K562 (cell line): ENCODE measurements at regions not wholly inside any gene's neighbourhood (a gene's known extent, or its start where the extent isn't known, plus 50 kb on each side); places are given as distances from the start of the nearest gene placed in this dataset.
"Not testable (repeated sequence)": the region's sequence is repeated elsewhere in the genome, so short reads cannot be mapped to it uniquely, and the experiment has no call there.

Experiments used
- ATAC-seq: fragments of 200-7000 bp; cut with Tn5 transposase; 3 replicates; pipeline ENCODE4 v1.9.1; 2020; ENCODE audit warnings: moderate library complexity
- BruUV-seq: library from RNA; stranded (reverse); fragments of 400-500 nt; replicated peaks from 2 replicates; lab custom pipeline; 2021; lab: Mats Ljungman, UMichigan
- CTCF ChIA-PET: fragments of 300-600 bp; formaldehyde crosslinking; extraction: SDS; loops from one replicate; lab custom pipeline; 2021; ENCODE audit warnings: low intra/inter-chr PET ratio; lab: Yijun Ruan, JAX
- POLR2A ChIA-PET: fragments of 300-600, 350-650 bp; sonication (Branson Sonifier 250); formaldehyde crosslinking; extraction: SDS; loops from one replicate; lab custom pipeline; 2021; ENCODE audit warnings: antibody characterized with exemption, inconsistent platforms; lab: Yijun Ruan, JAX
- DNase-seq, 4 experiments: peaks; one replicate each; pipeline versions ENCODE4 v3.0.0 to v3.0.0-alpha.2; 2011 to 2018; ENCODE audit warnings: low spot score in 3 of 4, mixed read lengths in 3 of 4; ENCODE audit errors: extremely low read depth in 1 of 4
- FAIRE-seq: peaks from 2 replicates; lab custom pipeline; 2011; peaks lifted over from hg19 to GRCh38; lab: Jason Lieb, UNC
- H2AFZ ChIP-seq: 2 replicates; pipeline ENCODE4 v1.6.0; 2011; ENCODE audit warnings: low read depth, low read length, control low read depth, inconsistent platforms
- H3K27ac ChIP-seq: fragments of 200-600 bp; 3 replicates; pipeline ENCODE4 v1.8.0; 2011; ENCODE audit warnings: low read depth, mild to moderate bottlenecking, control low read depth, inconsistent platforms, low read length, moderate library complexity, mixed read lengths; ENCODE audit errors: extremely low read depth
- H3K27me3 ChIP-seq, 2 experiments: fragments of 300-600 bp in 1 of 2; 2 replicates in 1 of 2; 3 replicates in 1 of 2; pipeline versions ENCODE4 v1.6.0 to v1.8.0; 2011; ENCODE audit warnings: inconsistent platforms in 2 of 2, low read length in 2 of 2, mild to moderate bottlenecking in 1 of 2, mixed read lengths in 1 of 2, moderate library complexity in 1 of 2; ENCODE audit not compliant: control insufficient read depth in 2 of 2, insufficient read depth in 2 of 2
- H3K36me3 ChIP-seq: fragments of 300-600 bp; 3 replicates; pipeline ENCODE4 v1.8.0; 2011; ENCODE audit warnings: mild to moderate bottlenecking, low read length, inconsistent platforms; ENCODE audit not compliant: control insufficient read depth, insufficient read depth
- H3K4me1 ChIP-seq, 2 experiments: fragments of 200-600 bp in 1 of 2; replicated peaks in 1 of 2; 2 replicates in 1 of 2; 3 replicates in 1 of 2; pipeline versions ENCODE4 v1.5.1 to v1.8.0; 2011; ENCODE audit warnings: inconsistent platforms in 2 of 2, low read length in 2 of 2, mild to moderate bottlenecking in 1 of 2, mixed read lengths in 1 of 2, moderate library complexity in 1 of 2; ENCODE audit not compliant: control insufficient read depth in 2 of 2, insufficient read depth in 2 of 2
- H3K4me2 ChIP-seq: 2 replicates; pipeline ENCODE4 v1.6.1; 2011; ENCODE audit warnings: low read length, control low read depth, inconsistent platforms, mixed read lengths; ENCODE audit not compliant: insufficient read depth
- H3K4me3 ChIP-seq: fragments of 200-600 bp; sonication (generic), shearing (Covaris generic); 2 replicates; pipeline ENCODE4 v1.5.1; 2016; ENCODE audit warnings: control low read depth, inconsistent platforms
- H3K79me2 ChIP-seq: fragments of 200-600 bp; 3 replicates; pipeline ENCODE4 v1.8.0; 2011; ENCODE audit warnings: low read length, inconsistent platforms; ENCODE audit not compliant: control insufficient read depth, insufficient read depth
- H3K9ac ChIP-seq, 2 experiments: 2 replicates each; pipeline versions ENCODE4 v1.6.0 to v1.6.1; 2011; ENCODE audit warnings: low read depth in 2 of 2, low read length in 2 of 2, control low read depth in 1 of 2, inconsistent platforms in 1 of 2, mild to moderate bottlenecking in 1 of 2, mixed read lengths in 1 of 2; ENCODE audit not compliant: insufficient read depth in 1 of 2
- H3K9me1 ChIP-seq: one replicate; pipeline ENCODE4 v1.6.0; 2011; ENCODE audit warnings: inconsistent platforms, mild to moderate bottlenecking, low read length, moderate library complexity; ENCODE audit not compliant: control insufficient read depth, insufficient read depth
- H3K9me3 ChIP-seq: replicated peaks from 2 replicates; pipeline ENCODE4 v1.5.1; 2011; ENCODE audit warnings: low read depth, low read length, inconsistent platforms; ENCODE audit not compliant: control insufficient read depth, insufficient read depth
- H4K20me1 ChIP-seq: replicated peaks from 2 replicates; pipeline ENCODE4 v1.6.1; 2011; ENCODE audit warnings: low read length, inconsistent platforms, mixed read lengths; ENCODE audit not compliant: control insufficient read depth, insufficient read depth
- E2F3 ChIP-seq: fragments of 250-450 bp; sonication (Bioruptor Pico); IDR thresholded peaks from 2 replicates; pipeline ENCODE4 v1.4.0; 2020; ENCODE audit warnings: mild to moderate bottlenecking
- ILF3 ChIP-seq: fragments of 450-650 bp; IDR thresholded peaks from 2 replicates; pipeline ENCODE4 v1.6.1; 2018; ENCODE audit warnings: antibody characterized with exemption, mild to moderate bottlenecking, moderate library complexity, borderline replicate concordance
- MEIS2 ChIP-seq: fragments of 450-650 bp; IDR thresholded peaks from 2 replicates; pipeline ENCODE4 v1.6.1; 2014; ENCODE audit warnings: mild to moderate bottlenecking; ENCODE audit not compliant: partially characterized antibody
- SAFB2 ChIP-seq: fragments of 200-400 bp; formaldehyde crosslinking; IDR thresholded peaks from 2 replicates; pipeline ENCODE4 v1.6.1; 2018; ENCODE audit warnings: borderline replicate concordance, low read length, low read depth, moderate library complexity; ENCODE audit not compliant: severe bottlenecking
- WGBS: fragments of 100-300 bp; shearing (Covaris generic); methylation state at CpG from one replicate; pipeline ENCODE4 v1.1.6; 2016; ENCODE audit warnings: low coverage, mixed read lengths; ENCODE audit not compliant: insufficient coverage; ENCODE audit errors: missing lambda C conversion rate; 5-methylcytosine and 5-hydroxymethylcytosine counted together
- in situ Hi-C: fragments of 300-500 bp; cut with MboI; formaldehyde crosslinking; loops from 4 replicates; pipeline ENCODE4 v1.15.0; 2018; ENCODE audit warnings: inconsistent platforms, mixed read lengths
- intact Hi-C: fragments of 100-400 bp; cut with micrococcal nuclease; formaldehyde crosslinking; loops from 2 replicates; pipeline ENCODE4 v1.14.2; 2022

DNA sequence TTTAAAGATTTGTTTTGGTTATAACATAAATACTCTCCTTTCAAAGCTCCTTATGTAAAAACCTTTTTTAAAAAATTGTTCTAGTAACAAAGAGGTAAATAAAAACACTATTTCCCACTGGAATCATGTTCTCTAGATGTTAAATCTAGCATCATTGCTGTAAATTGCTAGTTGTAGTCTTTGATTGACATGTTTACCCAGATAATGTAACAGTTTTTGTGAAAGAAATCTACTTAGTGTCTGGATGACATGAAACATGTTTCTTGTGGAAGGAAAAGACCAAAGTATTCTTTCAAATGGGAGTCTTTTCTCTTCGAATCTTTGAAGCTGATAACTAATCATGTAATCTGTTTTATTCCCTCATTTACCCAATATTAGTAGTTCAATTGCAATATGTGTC lies 1565.9 kb upstream of the WWC1 start:
- no peaks in the 10 kb centered on the region for H4K20me1 ChIP-seq
- H3K36me3 ChIP-seq: no peaks in the 10 kb centered on the region
- H3K27me3 ChIP-seq: no peaks in the 10 kb centered on the region
- ChIA-PET POLR2A (no interaction called here), CTCF (no interaction called here)
- H3K9me3 ChIP-seq: no peaks in the 10 kb centered on the region
- intact Hi-C loops (no loop called here), in situ Hi-C loops (no loop called here)
- H3K79me2 ChIP-seq: no peaks in the 10 kb centered on the region
- no TSS peak for BruUV-seq
- no peaks in the 10 kb centered on the region for H3K4me1 ChIP-seq
- no peak overlapping the region for H3K9ac ChIP-seq
- H3K4me2 ChIP-seq: no peak overlapping the region
- WGBS: 0% methylated on average over 1 of the region's 1 CpG
- no peak overlapping the region for H3K27ac ChIP-seq
- no peaks in the 10 kb centered on the region for H3K9me1 ChIP-seq
- no peak overlapping the region for H2AFZ ChIP-seq
- FAIRE-seq: no peak
- TF ChIP-seq SAFB2 (no peak), MEIS2 (peak; percentile 10)
- ATAC-seq: no peak
- H3K4me3 ChIP-seq: no peak overlapping the region
- DNase-seq: no peak

DNA sequence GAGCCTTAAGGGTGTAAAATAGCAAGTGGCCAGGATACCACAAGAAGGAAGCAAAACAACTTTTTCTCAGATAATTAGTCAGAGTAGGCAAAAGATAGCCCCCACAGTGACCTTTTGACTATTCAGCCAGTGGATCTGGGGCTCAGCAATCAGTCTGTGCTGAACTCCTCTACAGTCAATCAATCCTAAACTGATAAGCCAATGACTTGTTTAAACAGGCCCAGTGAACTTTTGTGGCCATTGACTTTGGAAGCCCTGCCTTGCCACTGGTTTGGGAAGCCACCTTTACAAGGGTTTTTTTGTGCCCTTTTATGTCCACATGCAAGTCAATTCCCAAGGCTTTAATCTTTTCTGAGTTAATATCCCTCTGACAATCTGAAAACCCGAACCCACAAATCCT lies 1565.0 kb upstream of the WWC1 start:
- intact Hi-C loops: no loop called here
- no peaks in the 10 kb centered on the region for H3K36me3 ChIP-seq
- no peak overlapping the region for H3K4me3 ChIP-seq
- no peaks in the 10 kb centered on the region for H3K9me3 ChIP-seq
- H2AFZ ChIP-seq: no peak overlapping the region
- no peaks in the 10 kb centered on the region for H3K4me1 ChIP-seq
- POLR2A ChIA-PET: no interaction called here
- no peak overlapping the region for H3K27ac ChIP-seq
- 0% methylated on average over 1 of the region's 1 CpG for WGBS
- DNase-seq (no peak), FAIRE-seq (no peak), ATAC-seq (no peak)
- H3K9ac ChIP-seq: no peak overlapping the region
- no peaks in the 10 kb centered on the region for H4K20me1 ChIP-seq
- no peaks in the 10 kb centered on the region for H3K9me1 ChIP-seq
- H3K4me2 ChIP-seq: no peak overlapping the region
- CTCF ChIA-PET: no interaction called here
- in situ Hi-C loops: no loop called here
- TF ChIP-seq E2F3 (CRISPR knock-in tag) (no peak), ILF3 (no peak)
- no peaks in the 10 kb centered on the region for H3K27me3 ChIP-seq
- BruUV-seq: no TSS peak
- no peaks in the 10 kb centered on the region for H3K79me2 ChIP-seq

DNA sequence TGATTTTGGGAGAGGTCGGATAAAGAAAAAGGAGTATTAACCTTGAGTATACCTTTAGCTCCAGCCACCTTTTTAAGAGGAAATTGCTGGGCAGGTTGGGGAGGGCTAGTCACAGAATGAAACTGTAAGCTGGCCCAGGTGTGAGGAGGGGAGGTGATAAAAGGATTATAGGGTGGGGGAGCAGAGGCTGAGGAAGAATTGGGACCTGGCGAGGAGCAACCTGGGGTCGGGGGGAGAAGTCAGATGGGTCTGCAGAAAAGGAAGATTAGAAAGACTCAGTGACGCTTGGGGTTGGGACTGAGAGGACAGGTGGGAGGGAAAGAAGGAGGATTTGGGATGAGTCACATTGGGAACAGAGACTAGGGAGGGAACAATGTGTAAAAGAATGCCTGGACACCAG lies 1548.5 kb upstream of the WWC1 start:
- H3K4me3 ChIP-seq, DNase-seq, H3K9ac ChIP-seq, ATAC-seq, H3K9me1 ChIP-seq, H4K20me1 ChIP-seq, POLR2A ChIA-PET, H3K36me3 ChIP-seq, H3K4me1 ChIP-seq, FAIRE-seq, in situ Hi-C loops, BruUV-seq, H3K9me3 ChIP-seq, H3K27ac ChIP-seq, H3K27me3 ChIP-seq, CTCF ChIA-PET, H3K79me2 ChIP-seq, H2AFZ ChIP-seq, H3K4me2 ChIP-seq: not testable (repeated sequence)
- intact Hi-C loops: loop anchor here (10.0 kb wide), 1 partner anchor 1372 kb away; no protein-coding TSS in a partner anchor
- WGBS: 0% methylated on average over 2 of the region's 4 CpGs
